ENCODE measurements at regions not wholly inside any gene's neighbourhood (a gene's known extent, or its start where the extent isn't known, plus 50 kb on each side); places are given as distances from the start of the nearest gene placed in this dataset.

GRCh38 chr6:126873351-126873750 is 245.1 kb upstream of the RSPO3 start:
- TF ChIP-seq CTCF (IDR thresholded peaks at IDR 0.05) (no peak), POLR2A (IDR thresholded peaks at IDR 0.05) (no peak)

All from thyroid gland (tissue), 4 donors.